ENCODE measurements at regions not wholly inside any gene's neighbourhood (a gene's known extent, or its start where the extent isn't known, plus 50 kb on each side); places are given as distances from the start of the nearest gene placed in this dataset.

- H3K4me1 Mint-ChIP-seq (ENCODE audit: low read depth): no peaks in the 10 kb centered on the region
- intact Hi-C loops (cut with micrococcal nuclease): no loop called here
- H3K9me3 Mint-ChIP-seq: no peaks in the 10 kb centered on the region
- no peak overlapping the region for H3K27ac Mint-ChIP-seq
- H3K4me3 Mint-ChIP-seq: no peak overlapping the region
- no peaks in the 10 kb centered on the region for H3K27me3 Mint-ChIP-seq (ENCODE audit: insufficient read depth)
- no peaks in the 10 kb centered on the region for H3K36me3 Mint-ChIP-seq (ENCODE audit: low read depth)
- no peak for DNase-seq (ENCODE audit: low spot score)
Measured at GRCh38 chr5:117519957-117520500, 945.4 kb upstream of the SEMA6A start.

- no peak overlapping the region for H3K4me3 Mint-ChIP-seq
- no peaks in the 10 kb centered on the region for H3K36me3 Mint-ChIP-seq (ENCODE audit: low read depth)
- intact Hi-C loops (cut with micrococcal nuclease): no loop called here
- no peaks in the 10 kb centered on the region for H3K4me1 Mint-ChIP-seq (ENCODE audit: low read depth)
- no peak overlapping the region for H3K27ac Mint-ChIP-seq
- H3K27me3 Mint-ChIP-seq (ENCODE audit: insufficient read depth): no peaks in the 10 kb centered on the region
- no peaks in the 10 kb centered on the region for H3K9me3 Mint-ChIP-seq
- DNase-seq (ENCODE audit: low spot score): no peak
Measured at GRCh38 chr5:117504305-117504704, 929.7 kb upstream of the SEMA6A start.

GRCh38 chr5:117497601-117498000 lies 923.0 kb upstream of the SEMA6A start:
- H3K9me3 Mint-ChIP-seq: no peaks in the 10 kb centered on the region
- H3K27me3 Mint-ChIP-seq (ENCODE audit: insufficient read depth): no peaks in the 10 kb centered on the region
- intact Hi-C loops (cut with micrococcal nuclease): no loop called here
- no peak for DNase-seq (ENCODE audit: low spot score)
- H3K27ac Mint-ChIP-seq: no peak overlapping the region
- no peaks in the 10 kb centered on the region for H3K36me3 Mint-ChIP-seq (ENCODE audit: low read depth)
- no peak overlapping the region for H3K4me3 Mint-ChIP-seq
- no peaks in the 10 kb centered on the region for H3K4me1 Mint-ChIP-seq (ENCODE audit: low read depth)

DNA sequence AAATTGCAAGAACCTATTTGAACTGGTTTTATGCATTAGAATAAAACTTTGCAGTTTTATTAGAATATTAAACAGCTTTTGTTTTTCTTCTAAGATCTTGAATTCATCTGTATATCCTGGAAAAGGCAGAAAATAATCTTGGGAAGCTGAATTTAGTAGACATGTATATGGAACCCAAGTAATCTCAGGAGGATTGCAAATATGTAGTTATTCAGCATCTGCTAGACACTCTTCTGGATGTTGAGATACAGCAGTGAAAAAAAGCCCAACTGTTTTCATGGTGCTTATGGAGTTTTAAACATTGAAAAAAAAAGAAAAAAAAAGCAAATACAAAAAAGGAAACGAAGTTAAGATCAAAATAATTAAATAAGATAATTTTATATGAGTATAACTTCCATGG lies 922.2 kb upstream of the SEMA6A start:
- no peak overlapping the region for H3K4me3 Mint-ChIP-seq
- no peaks in the 10 kb centered on the region for H3K9me3 Mint-ChIP-seq
- H3K27ac Mint-ChIP-seq: no peak overlapping the region
- no peaks in the 10 kb centered on the region for H3K27me3 Mint-ChIP-seq (ENCODE audit: insufficient read depth)
- intact Hi-C loops (cut with micrococcal nuclease): no loop called here
- no peaks in the 10 kb centered on the region for H3K36me3 Mint-ChIP-seq (ENCODE audit: low read depth)
- no peak for DNase-seq (ENCODE audit: low spot score)
- no peaks in the 10 kb centered on the region for H3K4me1 Mint-ChIP-seq (ENCODE audit: low read depth)

GRCh38 chr5:117494188-117494587 lies 919.6 kb upstream of the SEMA6A start:
- DNase-seq (ENCODE audit: low spot score): no peak
- Mint-ChIP-seq H3K4me3 (no peak overlapping the region), H3K27ac (no peak overlapping the region), H3K27me3 (ENCODE audit: insufficient read depth) (no peaks in the 10 kb centered on the region), H3K9me3 (no peaks in the 10 kb centered on the region), H3K36me3 (ENCODE audit: low read depth) (no peaks in the 10 kb centered on the region), H3K4me1 (ENCODE audit: low read depth) (no peaks in the 10 kb centered on the region)
- intact Hi-C loops (cut with micrococcal nuclease): no loop called here

DNA sequence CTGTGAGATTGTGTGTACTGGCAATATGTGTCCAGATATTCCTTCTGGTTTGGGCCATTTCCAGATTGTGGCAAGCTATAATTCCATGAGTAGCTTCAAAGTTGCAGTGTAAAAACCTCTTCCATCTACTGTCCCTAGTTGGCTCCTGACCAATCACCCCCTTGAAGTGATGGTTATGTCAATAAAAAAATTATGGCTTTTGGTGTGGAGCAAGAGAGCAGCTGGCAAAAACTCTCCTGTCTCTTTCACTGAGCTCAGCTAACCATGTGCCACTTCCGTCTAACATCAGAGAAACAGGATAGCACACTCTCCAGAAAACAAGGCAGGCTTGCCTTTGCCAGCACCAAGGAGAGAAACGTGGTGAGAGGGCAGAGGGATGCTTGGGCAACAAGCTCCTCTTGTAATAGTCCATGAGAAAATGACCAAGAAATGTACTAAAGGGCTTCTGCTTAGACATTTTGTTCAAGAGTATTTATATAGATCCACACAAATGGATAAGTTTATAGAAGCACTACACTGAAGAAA lies 914.4 kb upstream of the SEMA6A start:
- H3K27me3 Mint-ChIP-seq (ENCODE audit: insufficient read depth): no peaks in the 10 kb centered on the region
- H3K4me1 Mint-ChIP-seq (ENCODE audit: low read depth): no peaks in the 10 kb centered on the region
- no peak overlapping the region for H3K27ac Mint-ChIP-seq
- intact Hi-C loops (cut with micrococcal nuclease): no loop called here
- DNase-seq (ENCODE audit: low spot score): no peak
- H3K36me3 Mint-ChIP-seq (ENCODE audit: low read depth): no peaks in the 10 kb centered on the region
- H3K4me3 Mint-ChIP-seq: no peak overlapping the region
- no peaks in the 10 kb centered on the region for H3K9me3 Mint-ChIP-seq

DNA sequence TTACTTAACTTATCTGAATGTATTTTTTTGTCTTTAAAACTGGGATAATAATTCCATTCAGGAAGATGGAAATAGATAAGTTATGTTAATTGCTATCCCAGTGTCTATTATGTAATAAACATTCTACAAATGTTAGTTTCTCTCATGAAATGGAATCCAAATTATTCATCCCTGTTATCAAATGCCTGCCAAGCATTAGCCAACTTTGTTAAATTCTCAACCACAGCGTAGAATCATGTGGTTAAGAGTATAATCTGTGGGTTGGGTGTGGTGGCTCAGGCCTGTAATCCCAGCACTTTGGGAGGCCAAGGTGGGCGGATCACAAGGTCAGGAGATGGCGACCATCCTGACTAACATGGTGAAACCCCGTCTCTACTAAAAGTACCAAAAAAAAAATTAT lies 912.9 kb upstream of the SEMA6A start:
- Mint-ChIP-seq H3K27ac (no peak overlapping the region), H3K9me3 (no peaks in the 10 kb centered on the region)
- intact Hi-C loops (cut with micrococcal nuclease): no loop called here

DNA sequence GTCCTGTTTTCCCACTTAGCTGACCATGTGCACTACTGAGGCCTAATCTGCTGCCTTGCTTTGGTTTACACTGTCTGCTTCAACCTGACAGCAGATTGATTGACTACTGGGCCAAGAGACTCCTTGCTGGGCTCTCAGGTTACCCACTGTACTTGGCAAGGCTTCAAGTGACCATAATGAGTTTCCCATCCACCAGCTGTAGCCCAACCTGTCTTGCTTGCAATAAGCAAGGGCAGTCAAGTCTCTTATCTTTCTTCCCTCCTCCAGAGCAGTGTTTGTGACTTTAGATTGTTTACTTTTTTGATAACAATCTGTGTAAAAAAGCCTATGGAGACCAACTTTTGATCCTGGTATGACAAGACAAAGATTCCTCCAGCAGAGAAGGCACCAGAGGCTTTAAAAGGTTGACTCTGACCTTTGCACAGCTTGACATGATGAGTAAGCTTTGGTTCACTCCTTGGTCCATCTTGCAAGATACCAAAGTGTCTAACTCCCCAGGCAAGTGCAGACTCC lies 912.3 kb upstream of the SEMA6A start:
- no peak overlapping the region for H3K4me3 Mint-ChIP-seq
- no peaks in the 10 kb centered on the region for H3K4me1 Mint-ChIP-seq (ENCODE audit: low read depth)
- H3K27ac Mint-ChIP-seq: no peak overlapping the region
- H3K9me3 Mint-ChIP-seq: no peaks in the 10 kb centered on the region
- H3K27me3 Mint-ChIP-seq (ENCODE audit: insufficient read depth): no peaks in the 10 kb centered on the region
- no peaks in the 10 kb centered on the region for H3K36me3 Mint-ChIP-seq (ENCODE audit: low read depth)
- no peak for DNase-seq (ENCODE audit: low spot score)
- intact Hi-C loops (cut with micrococcal nuclease): no loop called here

More for the DNA sequence above, 912.9 kb upstream of the SEMA6A start:
- H3K4me3 Mint-ChIP-seq: no peak overlapping the region
- no peak for DNase-seq (ENCODE audit: low spot score)
- no peaks in the 10 kb centered on the region for H3K4me1 Mint-ChIP-seq (ENCODE audit: low read depth)
- no peaks in the 10 kb centered on the region for H3K36me3 Mint-ChIP-seq (ENCODE audit: low read depth)
- H3K27me3 Mint-ChIP-seq (ENCODE audit: insufficient read depth): no peaks in the 10 kb centered on the region

- no peaks in the 10 kb centered on the region for H3K27me3 Mint-ChIP-seq (ENCODE audit: insufficient read depth)
- no peak overlapping the region for H3K27ac Mint-ChIP-seq
- H3K9me3 Mint-ChIP-seq: no peaks in the 10 kb centered on the region
- H3K4me3 Mint-ChIP-seq: no peak overlapping the region
- H3K4me1 Mint-ChIP-seq (ENCODE audit: low read depth): no peaks in the 10 kb centered on the region
- no peaks in the 10 kb centered on the region for H3K36me3 Mint-ChIP-seq (ENCODE audit: low read depth)
- intact Hi-C loops (cut with micrococcal nuclease): no loop called here
- no peak for DNase-seq (ENCODE audit: low spot score)
Measured at GRCh38 chr5:117486261-117486660, 911.6 kb upstream of the SEMA6A start.

DNA sequence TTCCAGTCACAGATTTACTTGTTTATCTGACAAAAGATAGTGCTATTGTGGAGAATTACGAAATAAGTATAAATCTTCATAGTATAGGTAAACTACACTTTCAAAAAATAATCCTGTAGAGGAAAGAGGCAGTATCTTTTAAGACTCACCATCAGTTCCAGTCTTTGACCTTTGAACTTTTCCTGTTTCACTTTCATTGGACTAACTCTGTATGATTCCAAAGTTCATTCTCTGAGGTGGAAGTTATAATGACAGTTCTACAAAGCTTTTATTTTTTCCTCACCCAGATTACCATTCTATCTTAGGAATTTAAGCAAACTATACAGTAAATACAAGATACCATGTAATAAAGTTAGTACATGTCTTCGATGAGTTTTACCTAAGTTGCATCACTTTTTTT lies 901.3 kb upstream of the SEMA6A start:
- intact Hi-C loops (cut with micrococcal nuclease): no loop called here
- Mint-ChIP-seq H3K4me1 (ENCODE audit: low read depth) (no peaks in the 10 kb centered on the region), H3K9me3 (no peaks in the 10 kb centered on the region), H3K36me3 (ENCODE audit: low read depth) (no peaks in the 10 kb centered on the region), H3K27me3 (ENCODE audit: insufficient read depth) (no peaks in the 10 kb centered on the region), H3K4me3 (no peak overlapping the region), H3K27ac (no peak overlapping the region)
- no peak for DNase-seq (ENCODE audit: low spot score)

DNA sequence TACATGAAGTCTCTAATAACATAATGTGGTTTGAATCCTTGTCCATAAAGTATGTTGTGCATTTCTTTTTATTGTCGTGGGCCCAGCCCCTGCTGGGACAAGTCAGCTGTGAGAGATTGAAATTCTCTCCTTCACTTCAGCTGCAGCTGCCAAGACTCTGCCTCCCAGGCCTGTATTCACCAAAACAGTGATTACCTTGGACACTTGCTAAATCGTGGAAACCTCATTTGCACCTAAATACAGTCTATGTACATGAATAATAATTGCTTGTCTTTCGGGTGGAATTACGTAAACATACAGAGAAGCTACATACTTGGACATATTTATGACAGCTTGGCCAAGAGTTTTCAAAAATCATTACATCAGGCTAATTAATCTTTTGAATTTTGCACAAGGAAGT lies 898.5 kb upstream of the SEMA6A start:
- H3K27ac Mint-ChIP-seq: no peak overlapping the region
- no peaks in the 10 kb centered on the region for H3K9me3 Mint-ChIP-seq
- intact Hi-C loops (cut with micrococcal nuclease): no loop called here
- H3K36me3 Mint-ChIP-seq (ENCODE audit: low read depth): no peaks in the 10 kb centered on the region
- H3K27me3 Mint-ChIP-seq (ENCODE audit: insufficient read depth): no peaks in the 10 kb centered on the region
- DNase-seq (ENCODE audit: low spot score): no peak
- no peaks in the 10 kb centered on the region for H3K4me1 Mint-ChIP-seq (ENCODE audit: low read depth)
- no peak overlapping the region for H3K4me3 Mint-ChIP-seq

- H3K9me3 Mint-ChIP-seq: no peaks in the 10 kb centered on the region
- H3K4me1 Mint-ChIP-seq (ENCODE audit: low read depth): no peaks in the 10 kb centered on the region
- intact Hi-C loops (cut with micrococcal nuclease): no loop called here
- H3K4me3 Mint-ChIP-seq: no peak overlapping the region
- H3K27me3 Mint-ChIP-seq (ENCODE audit: insufficient read depth): no peaks in the 10 kb centered on the region
- no peaks in the 10 kb centered on the region for H3K36me3 Mint-ChIP-seq (ENCODE audit: low read depth)
- DNase-seq (ENCODE audit: low spot score): no peak
- no peak overlapping the region for H3K27ac Mint-ChIP-seq
Measured at GRCh38 chr5:117463881-117464570, 889.4 kb upstream of the SEMA6A start.

DNA sequence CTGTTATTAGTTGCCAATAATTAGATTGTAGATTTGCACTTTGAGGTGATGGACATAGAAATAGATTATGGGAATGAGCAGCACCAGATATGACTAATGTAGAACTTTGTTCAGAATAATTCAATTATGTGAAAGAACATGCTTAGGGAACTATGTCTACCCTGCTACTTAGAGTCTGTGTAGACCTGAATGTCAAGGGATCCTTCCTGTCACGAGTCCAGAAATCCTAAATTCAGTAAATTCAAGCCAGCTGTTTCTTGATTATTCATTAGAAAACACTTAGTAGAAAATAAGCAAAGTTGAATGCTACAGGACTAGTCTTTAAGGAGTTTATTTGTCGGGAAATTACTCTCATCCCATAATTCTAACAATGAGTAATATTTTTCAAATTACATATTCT lies 887.3 kb upstream of the SEMA6A start:
- H3K4me3 Mint-ChIP-seq: no peak overlapping the region
- H3K36me3 Mint-ChIP-seq (ENCODE audit: low read depth): no peaks in the 10 kb centered on the region
- H3K4me1 Mint-ChIP-seq (ENCODE audit: low read depth): no peaks in the 10 kb centered on the region
- no peaks in the 10 kb centered on the region for H3K27me3 Mint-ChIP-seq (ENCODE audit: insufficient read depth)
- no peak for DNase-seq (ENCODE audit: low spot score)
- no peaks in the 10 kb centered on the region for H3K9me3 Mint-ChIP-seq
- H3K27ac Mint-ChIP-seq: no peak overlapping the region
- intact Hi-C loops (cut with micrococcal nuclease): no loop called here
